ENCODE measurements at regions not wholly inside any gene's neighbourhood (a gene's known extent, or its start where the extent isn't known, plus 50 kb on each side); places are given as distances from the start of the nearest gene placed in this dataset.
A peak's percentile ranks its signal among the peaks of the same experiment; 100 is the strongest.

DNA sequence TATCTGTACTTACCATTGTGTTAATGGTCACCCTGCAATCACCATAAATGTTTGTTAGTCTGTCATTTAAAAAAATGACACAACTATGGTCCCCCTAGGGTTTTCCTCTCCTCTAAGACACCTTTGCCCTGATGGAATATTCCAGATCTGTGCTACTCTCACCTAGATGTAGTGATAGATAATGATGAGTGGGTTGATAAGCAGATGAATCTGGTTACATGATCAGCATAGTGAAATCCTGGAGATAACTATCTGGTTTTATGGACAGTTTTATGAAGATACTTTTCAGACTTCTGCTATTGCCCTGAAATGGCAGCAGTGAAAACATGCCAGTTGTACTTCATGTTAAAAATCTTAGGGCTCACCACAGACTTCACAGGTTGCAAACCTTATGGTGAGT lies 152.4 kb downstream of the GATA3 start:
- TF ChIP-seq POLR2A (IDR thresholded peaks at IDR 0.05; ENCODE audit: low read depth, low read length), result no peak
- TF ChIP-seq POLR2AphosphoS5 (IDR thresholded peaks at IDR 0.05; ENCODE audit: low read depth, low read length), result no peak
- no peak for TF ChIP-seq TAF1 (IDR thresholded peaks at IDR 0.05; ENCODE audit: borderline replicate concordance, low read depth, low read length)
- DNase-seq (ENCODE audit: insufficient read length) (no peak), FAIRE-seq (no peak)

DNA sequence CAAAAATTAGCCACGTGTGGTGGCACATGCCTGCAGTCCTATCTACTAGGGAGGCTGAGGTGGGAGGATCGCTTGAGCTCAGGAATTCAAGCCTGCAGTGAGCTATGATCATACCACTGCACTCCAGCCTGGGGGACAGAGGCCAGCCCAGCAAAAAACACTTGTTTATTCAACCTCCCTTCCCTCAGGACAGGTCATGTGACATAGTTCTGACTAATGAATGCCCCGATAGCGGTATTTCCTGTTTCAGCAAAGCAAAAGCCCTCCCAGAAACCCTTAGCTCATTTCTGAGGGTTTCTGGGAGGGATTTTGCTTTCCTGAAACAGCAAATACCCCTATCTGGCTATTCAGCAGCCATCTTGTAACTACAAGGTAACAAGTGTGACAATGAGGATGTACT lies 157.1 kb downstream of the GATA3 start:
- FAIRE-seq (no peak), DNase-seq (ENCODE audit: insufficient read length) (no peak)
- TF ChIP-seq TAF1 (IDR thresholded peaks at IDR 0.05; ENCODE audit: borderline replicate concordance, low read depth, low read length), result no peak
- no peak for TF ChIP-seq POLR2AphosphoS5 (IDR thresholded peaks at IDR 0.05; ENCODE audit: low read depth, low read length)
- TF ChIP-seq POLR2A (IDR thresholded peaks at IDR 0.05; ENCODE audit: low read depth, low read length), result no peak

DNA sequence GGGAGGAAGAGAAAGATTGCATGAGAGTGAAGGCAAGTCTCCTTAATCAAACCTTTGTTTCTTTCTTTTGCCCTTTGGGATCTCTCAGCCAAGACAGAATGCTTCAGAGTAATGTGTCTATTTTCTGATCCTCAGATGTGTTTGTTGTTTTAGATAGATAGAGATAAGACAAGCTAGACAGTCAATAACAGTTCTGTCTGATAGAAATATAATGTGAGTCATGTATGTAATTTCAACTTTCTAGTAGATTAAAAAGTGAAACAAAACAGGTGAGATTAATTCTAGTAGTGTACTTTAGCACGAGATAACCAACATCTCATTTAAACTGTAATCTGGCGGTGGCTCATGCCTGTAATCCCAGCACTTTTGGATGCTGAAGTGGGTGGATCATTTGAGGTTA lies 159.2 kb downstream of the GATA3 start:
- DNase-seq (ENCODE audit: insufficient read length), result no peak
- FAIRE-seq, result peak; percentile 33
- TF ChIP-seq POLR2A (IDR thresholded peaks at IDR 0.05; ENCODE audit: low read depth, low read length), result no peak
- TF ChIP-seq POLR2AphosphoS5 (IDR thresholded peaks at IDR 0.05; ENCODE audit: low read depth, low read length), result no peak
- no peak for TF ChIP-seq TAF1 (IDR thresholded peaks at IDR 0.05; ENCODE audit: borderline replicate concordance, low read depth, low read length)

DNA sequence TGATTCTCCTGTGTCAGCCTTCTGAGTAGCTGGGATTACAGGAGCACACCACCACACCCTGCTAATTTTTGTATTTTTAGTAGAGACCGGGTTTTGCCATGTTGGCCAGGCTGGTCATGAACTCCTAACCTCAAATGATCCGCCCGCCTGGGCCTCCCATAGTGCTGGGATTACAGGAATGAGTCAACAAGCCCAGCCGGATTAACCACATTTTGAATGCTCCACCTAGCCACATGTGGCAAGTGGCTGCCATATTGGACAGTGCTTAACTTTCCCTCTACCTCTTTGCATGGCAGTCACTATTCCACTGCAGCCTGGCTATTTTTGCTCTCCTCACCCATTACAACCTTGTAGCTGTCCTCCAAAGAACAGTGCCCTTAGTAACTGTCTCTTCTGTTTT lies 160.1 kb downstream of the GATA3 start:
- FAIRE-seq (no peak), DNase-seq (ENCODE audit: insufficient read length) (no peak)
- no peak for TF ChIP-seq POLR2AphosphoS5 (IDR thresholded peaks at IDR 0.05; ENCODE audit: low read depth, low read length)
- TF ChIP-seq TAF1 (IDR thresholded peaks at IDR 0.05; ENCODE audit: borderline replicate concordance, low read depth, low read length), result no peak
- TF ChIP-seq POLR2A (IDR thresholded peaks at IDR 0.05; ENCODE audit: low read depth, low read length), result no peak

DNA sequence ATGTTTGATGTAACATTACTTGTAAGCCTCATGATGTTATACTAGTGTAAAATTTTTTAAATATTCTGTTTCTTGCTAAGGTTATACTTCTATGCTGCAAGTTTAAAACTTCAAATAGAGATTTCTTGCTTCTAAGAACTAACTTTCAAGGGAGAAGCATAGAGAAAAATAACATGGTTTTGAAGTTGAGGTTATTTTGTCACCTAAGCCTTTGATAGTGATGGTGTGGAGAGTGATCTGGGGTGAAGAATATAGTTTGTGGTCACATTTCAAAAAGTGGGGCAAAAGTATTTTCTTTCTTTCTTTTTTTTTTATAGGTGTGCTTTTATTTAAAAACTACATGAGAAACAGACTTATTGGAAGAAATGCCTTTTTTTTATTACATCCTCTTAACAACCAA lies 162.4 kb downstream of the GATA3 start:
- DNase-seq (ENCODE audit: insufficient read length) (no peak), FAIRE-seq (no peak)
- TF ChIP-seq POLR2AphosphoS5 (IDR thresholded peaks at IDR 0.05; ENCODE audit: low read depth, low read length), result no peak
- no peak for TF ChIP-seq POLR2A (IDR thresholded peaks at IDR 0.05; ENCODE audit: low read depth, low read length)
- no peak for TF ChIP-seq TAF1 (IDR thresholded peaks at IDR 0.05; ENCODE audit: borderline replicate concordance, low read depth, low read length)

DNA sequence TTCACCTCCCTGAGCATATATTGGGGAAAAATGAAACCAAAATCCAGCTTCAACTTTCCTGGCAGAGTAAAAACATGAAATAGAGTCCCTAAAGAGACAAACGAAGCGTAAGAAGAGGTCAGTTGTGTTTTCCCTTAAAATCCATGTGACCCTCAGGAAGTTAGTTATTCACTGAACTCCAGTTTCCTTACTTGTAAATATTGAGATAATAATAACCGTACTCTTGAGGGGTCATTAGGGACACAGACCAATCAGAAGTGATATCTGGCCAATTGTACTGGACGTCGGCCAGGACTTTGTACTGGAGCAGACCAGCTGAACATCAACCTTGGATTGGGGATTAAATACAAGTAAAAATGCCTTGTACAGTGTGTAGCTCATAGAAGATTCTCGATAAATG lies 167.0 kb downstream of the GATA3 start:
- TF ChIP-seq POLR2AphosphoS5 (IDR thresholded peaks at IDR 0.05; ENCODE audit: low read depth, low read length) (no peak), POLR2A (IDR thresholded peaks at IDR 0.05; ENCODE audit: low read depth, low read length) (no peak), TAF1 (IDR thresholded peaks at IDR 0.05; ENCODE audit: borderline replicate concordance, low read depth, low read length) (no peak)
- DNase-seq (ENCODE audit: insufficient read length), result no peak
- no peak for FAIRE-seq

DNA sequence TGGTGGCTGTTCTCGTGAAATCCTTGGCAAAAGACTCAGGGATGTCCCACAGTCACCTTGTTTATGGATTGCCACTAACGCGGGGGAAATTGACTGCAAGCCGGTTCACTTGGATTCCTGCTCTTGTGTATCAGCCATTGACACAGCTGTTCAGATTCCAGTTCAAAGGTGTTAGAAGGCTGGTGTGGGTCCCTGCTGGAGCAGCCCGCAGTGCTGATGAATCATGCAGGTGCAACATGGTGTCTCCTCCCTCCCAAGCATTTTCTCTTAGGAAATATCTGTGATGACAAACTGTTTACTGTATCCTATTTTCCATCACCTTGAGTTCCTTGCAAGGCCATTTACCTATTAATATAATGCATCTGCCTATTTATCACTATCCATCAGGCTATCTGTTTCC lies 170.1 kb downstream of the GATA3 start:
- DNase-seq (ENCODE audit: insufficient read length) (no peak), FAIRE-seq (no peak)
- TF ChIP-seq POLR2A (IDR thresholded peaks at IDR 0.05; ENCODE audit: low read depth, low read length) (no peak), POLR2AphosphoS5 (IDR thresholded peaks at IDR 0.05; ENCODE audit: low read depth, low read length) (no peak), TAF1 (IDR thresholded peaks at IDR 0.05; ENCODE audit: borderline replicate concordance, low read depth, low read length) (no peak)

DNA sequence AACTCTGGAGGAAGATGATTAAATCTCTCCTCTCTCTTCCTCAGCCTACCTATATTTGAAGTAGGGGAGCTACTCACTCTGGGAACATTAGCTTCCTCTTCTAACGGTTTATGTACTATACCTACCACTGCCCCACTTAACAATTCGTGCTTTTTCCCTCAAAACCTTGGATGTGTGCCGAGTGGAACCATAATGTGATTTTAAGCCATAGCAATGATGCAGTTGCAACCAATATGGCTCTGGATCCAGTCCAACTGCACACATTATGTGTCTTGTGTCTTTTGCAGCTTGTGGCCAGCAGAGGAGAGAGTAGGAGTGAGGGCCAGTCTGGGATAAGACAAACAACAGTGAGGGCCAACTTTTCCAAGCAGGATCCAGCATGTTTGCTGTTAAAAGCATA lies 170.7 kb downstream of the GATA3 start:
- DNase-seq (ENCODE audit: insufficient read length), result no peak
- no peak for TF ChIP-seq POLR2A (IDR thresholded peaks at IDR 0.05; ENCODE audit: low read depth, low read length)
- TF ChIP-seq POLR2AphosphoS5 (IDR thresholded peaks at IDR 0.05; ENCODE audit: low read depth, low read length), result no peak
- TF ChIP-seq TAF1 (IDR thresholded peaks at IDR 0.05; ENCODE audit: borderline replicate concordance, low read depth, low read length), result no peak
- peak; percentile 61 for FAIRE-seq

DNA sequence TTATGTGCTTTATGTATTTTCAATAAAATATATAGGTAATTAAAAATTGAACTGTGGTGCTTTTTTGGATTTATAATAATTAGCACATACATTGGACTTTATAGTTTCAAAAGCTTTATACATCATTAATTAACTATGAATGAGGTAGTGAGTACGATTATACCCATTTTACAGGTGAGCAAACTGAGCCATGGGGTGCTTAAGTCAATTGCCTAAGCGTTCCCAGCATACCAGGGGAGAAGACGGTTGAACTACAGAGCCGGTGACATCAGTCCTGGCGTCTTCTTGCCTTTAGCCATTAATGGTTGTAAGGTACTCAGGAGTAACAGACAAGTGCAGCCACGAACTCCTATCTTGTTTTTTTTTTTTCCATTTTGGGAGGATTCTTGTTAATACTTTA lies 172.8 kb downstream of the GATA3 start:
- DNase-seq (ENCODE audit: insufficient read length), result no peak
- FAIRE-seq, result no peak
- no peak for TF ChIP-seq POLR2A (IDR thresholded peaks at IDR 0.05; ENCODE audit: low read depth, low read length)
- no peak for TF ChIP-seq TAF1 (IDR thresholded peaks at IDR 0.05; ENCODE audit: borderline replicate concordance, low read depth, low read length)
- no peak for TF ChIP-seq POLR2AphosphoS5 (IDR thresholded peaks at IDR 0.05; ENCODE audit: low read depth, low read length)

DNA sequence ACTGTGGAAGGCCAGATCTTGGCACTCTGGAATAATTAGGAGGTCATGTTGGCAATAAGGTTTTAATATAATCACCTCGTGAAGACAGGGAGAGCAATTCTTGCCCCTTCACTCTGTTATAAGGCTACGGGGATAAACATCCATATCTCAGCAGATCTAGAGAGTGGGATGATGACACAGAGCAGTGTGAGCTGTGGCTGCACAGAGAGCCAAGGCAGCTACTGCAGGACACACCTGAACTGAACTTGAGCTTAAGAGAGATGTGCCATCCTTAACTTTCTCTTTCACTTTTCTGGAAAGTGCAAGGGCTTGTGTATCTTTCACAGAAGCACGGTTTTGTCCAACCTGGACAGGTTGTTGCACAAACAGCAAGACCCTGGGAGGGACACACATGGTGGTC lies 174.7 kb downstream of the GATA3 start:
- peak; percentile 71 for FAIRE-seq
- TF ChIP-seq POLR2A (IDR thresholded peaks at IDR 0.05; ENCODE audit: low read depth, low read length), result no peak
- no peak for TF ChIP-seq POLR2AphosphoS5 (IDR thresholded peaks at IDR 0.05; ENCODE audit: low read depth, low read length)
- TF ChIP-seq TAF1 (IDR thresholded peaks at IDR 0.05; ENCODE audit: borderline replicate concordance, low read depth, low read length), result no peak
- DNase-seq (ENCODE audit: insufficient read length), result no peak

DNA sequence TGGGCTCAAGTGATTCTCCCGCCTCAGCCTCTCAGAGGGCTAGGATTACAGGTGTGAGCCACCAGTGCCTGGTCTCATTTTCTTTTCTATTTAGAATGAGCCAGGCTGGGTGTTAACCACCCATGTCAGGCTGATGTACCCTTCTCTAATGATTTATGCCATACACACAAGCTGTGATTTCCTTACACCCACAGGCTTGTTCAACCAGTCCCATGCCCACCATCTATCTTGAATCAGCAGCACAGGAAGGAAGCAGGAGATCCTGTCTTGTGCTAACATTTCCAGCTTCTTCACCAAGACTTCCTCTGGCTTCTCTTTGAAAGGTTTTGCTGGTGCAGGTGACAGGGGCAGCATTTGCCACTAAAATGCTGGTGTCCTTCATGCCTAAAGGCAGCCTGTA lies 176.4 kb downstream of the GATA3 start:
- no peak for TF ChIP-seq POLR2AphosphoS5 (IDR thresholded peaks at IDR 0.05; ENCODE audit: low read depth, low read length)
- no peak for TF ChIP-seq TAF1 (IDR thresholded peaks at IDR 0.05; ENCODE audit: borderline replicate concordance, low read depth, low read length)
- TF ChIP-seq POLR2A (IDR thresholded peaks at IDR 0.05; ENCODE audit: low read depth, low read length), result no peak
- DNase-seq (ENCODE audit: insufficient read length) (no peak), FAIRE-seq (peak; percentile 14)

DNA sequence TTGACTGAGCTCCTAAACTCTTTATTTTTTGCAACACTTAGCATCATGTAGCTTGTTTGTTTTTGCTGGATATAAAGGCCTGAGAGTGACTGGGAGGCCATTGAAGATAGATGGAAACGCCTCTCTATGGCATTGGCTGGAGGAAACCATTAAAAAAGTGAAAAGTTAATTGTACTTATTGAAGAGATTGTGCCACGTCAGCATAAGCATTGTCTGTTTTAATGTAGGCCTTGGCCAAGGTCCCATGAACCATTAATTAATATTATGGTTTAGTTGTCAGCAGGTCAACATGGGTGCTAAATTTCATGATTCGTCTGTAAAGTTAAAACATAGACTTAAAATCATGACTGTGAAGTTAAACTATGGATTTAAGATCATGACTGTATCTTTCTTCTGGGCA lies 178.6 kb downstream of the GATA3 start:
- DNase-seq (ENCODE audit: insufficient read length) (no peak), FAIRE-seq (no peak)
- no peak for TF ChIP-seq TAF1 (IDR thresholded peaks at IDR 0.05; ENCODE audit: borderline replicate concordance, low read depth, low read length)
- no peak for TF ChIP-seq POLR2AphosphoS5 (IDR thresholded peaks at IDR 0.05; ENCODE audit: low read depth, low read length)
- TF ChIP-seq POLR2A (IDR thresholded peaks at IDR 0.05; ENCODE audit: low read depth, low read length), result no peak

DNA sequence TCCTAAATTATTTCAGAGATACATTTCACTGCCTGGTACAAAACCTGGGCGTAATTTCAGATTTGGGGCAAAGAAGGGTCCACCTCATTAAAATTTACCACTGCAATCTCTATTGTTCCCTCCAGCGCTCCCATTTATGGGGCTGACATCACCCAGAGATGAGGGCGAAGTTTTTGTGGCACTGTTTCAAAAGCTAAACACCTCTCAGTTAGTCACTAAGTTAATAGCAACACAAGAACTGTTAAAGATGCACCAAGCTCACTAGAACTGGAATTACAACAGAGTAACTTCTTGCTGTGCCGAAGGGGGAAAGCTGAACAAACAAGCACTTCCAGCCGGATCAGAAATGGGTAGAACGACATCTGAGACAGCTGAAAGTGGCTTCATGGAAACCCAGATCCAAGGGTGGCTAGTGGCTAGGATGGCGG lies 179.4 kb downstream of the GATA3 start:
- TF ChIP-seq POLR2AphosphoS5 (IDR thresholded peaks at IDR 0.05; ENCODE audit: low read depth, low read length) (no peak), TAF1 (IDR thresholded peaks at IDR 0.05; ENCODE audit: borderline replicate concordance, low read depth, low read length) (no peak), POLR2A (IDR thresholded peaks at IDR 0.05; ENCODE audit: low read depth, low read length) (no peak)
- peak; percentile 9 for FAIRE-seq

More for the DNA sequence above, 179.4 kb downstream of the GATA3 start:
- DNase-seq (ENCODE audit: insufficient read length), result no peak
